Chondrocyte (in vitro differentiated cells): ENCODE measurements at regions not wholly inside any gene's neighbourhood (a gene's known extent, or its start where the extent isn't known, plus 50 kb on each side); places are given as distances from the start of the nearest gene placed in this dataset.
A peak's percentile ranks its signal among the peaks of the same experiment; 100 is the strongest.

Experiments used
- DNase-seq: peaks from one replicate; pipeline ENCODE4 v3.0.0; 2021; ENCODE audit warnings: mixed read lengths, low spot score
- H3K27ac Mint-ChIP-seq: one replicate; pipeline ENCODE4 v1.8.0; 2021; ENCODE audit warnings: mild to moderate bottlenecking, moderate library complexity, mixed read lengths; ENCODE audit not compliant: unreplicated experiment
- H3K27me3 Mint-ChIP-seq: 2 replicates; pipeline ENCODE4 v1.8.0; 2021; ENCODE audit warnings: low read depth, mixed read lengths
- H3K36me3 Mint-ChIP-seq: 2 replicates; pipeline ENCODE4 v1.8.0; 2021; ENCODE audit warnings: low read depth, mixed read lengths
- H3K4me1 Mint-ChIP-seq: 2 replicates; pipeline ENCODE4 v1.8.0; 2021; ENCODE audit warnings: low read depth, mild to moderate bottlenecking, mixed read lengths
- H3K4me3 Mint-ChIP-seq: one replicate; pipeline ENCODE4 v1.8.0; 2021; ENCODE audit warnings: mild to moderate bottlenecking, moderate library complexity, mixed read lengths; ENCODE audit not compliant: unreplicated experiment
- H3K9me3 Mint-ChIP-seq: 2 replicates; pipeline ENCODE4 v1.8.0; 2021; ENCODE audit warnings: low read depth, mixed read lengths
- CTCF ChIP-seq: fragments of 200-600 bp; sonication (generic); IDR thresholded peaks from 2 replicates; pipeline ENCODE4 v1.5.0; 2021; ENCODE audit warnings: antibody characterized with exemption, mild to moderate bottlenecking, moderate library complexity

- Mint-ChIP-seq H3K4me3 (no peak overlapping the region), H3K27ac (no peak overlapping the region), H3K9me3 (no peaks in the 10 kb centered on the region), H3K36me3 (no peaks in the 10 kb centered on the region), H3K27me3 (peaks cover 18% of the 10 kb centered on the region), H3K4me1 (peaks cover 2% of the 10 kb centered on the region)
- DNase-seq: no peak
- no peak for TF ChIP-seq CTCF
Measured at GRCh38 chr11:116199182-116199581, 573.6 kb downstream of the BUD13 start.

GRCh38 chr11:116194156-116194904, 578.5 kb downstream of the BUD13 start:
- Mint-ChIP-seq H3K4me3 (peak overlapping the region; percentile 83), H3K4me1 (peaks cover 13% of the 10 kb centered on the region), H3K36me3 (no peaks in the 10 kb centered on the region), H3K9me3 (no peaks in the 10 kb centered on the region), H3K27me3 (peaks cover 4% of the 10 kb centered on the region), H3K27ac (peak overlapping the region; percentile 94)
- no peak for DNase-seq
- no peak for TF ChIP-seq CTCF

GRCh38 chr11:116193321-116194131, 579.3 kb downstream of the BUD13 start:
- peak; percentile 73 for TF ChIP-seq CTCF
- no peaks in the 10 kb centered on the region for H3K36me3 Mint-ChIP-seq
- H3K4me1 Mint-ChIP-seq: peaks cover 13% of the 10 kb centered on the region
- peaks cover 7% of the 10 kb centered on the region for H3K27me3 Mint-ChIP-seq
- DNase-seq: no peak
- peak overlapping the region; percentile 83 for H3K4me3 Mint-ChIP-seq
- H3K9me3 Mint-ChIP-seq: no peaks in the 10 kb centered on the region
- peak overlapping the region; percentile 94 for H3K27ac Mint-ChIP-seq

- no peak for TF ChIP-seq CTCF
Measured at GRCh38 chr11:116192509-116193210, 580.1 kb downstream of the BUD13 start.

GRCh38 chr11:116190861-116191260, 581.9 kb downstream of the BUD13 start:
- Mint-ChIP-seq H3K9me3 (no peaks in the 10 kb centered on the region), H3K4me3 (no peak overlapping the region), H3K27ac (no peak overlapping the region), H3K36me3 (no peaks in the 10 kb centered on the region), H3K4me1 (peaks cover 13% of the 10 kb centered on the region), H3K27me3 (peaks cover 3% of the 10 kb centered on the region)
- DNase-seq: no peak
- TF ChIP-seq CTCF: no peak

More at GRCh38 chr11:116192509-116193210, 580.1 kb downstream of the BUD13 start:
- H3K27ac Mint-ChIP-seq: no peak overlapping the region
- H3K9me3 Mint-ChIP-seq: no peaks in the 10 kb centered on the region
- peaks cover 7% of the 10 kb centered on the region for H3K27me3 Mint-ChIP-seq
- DNase-seq: no peak
- peak overlapping the region; percentile 83 for H3K4me3 Mint-ChIP-seq
- peaks cover 13% of the 10 kb centered on the region for H3K4me1 Mint-ChIP-seq
- H3K36me3 Mint-ChIP-seq: no peaks in the 10 kb centered on the region
